ENCODE measurements at regions not wholly inside any gene's neighbourhood (a gene's known extent, or its start where the extent isn't known, plus 50 kb on each side); places are given as distances from the start of the nearest gene placed in this dataset.

DNA sequence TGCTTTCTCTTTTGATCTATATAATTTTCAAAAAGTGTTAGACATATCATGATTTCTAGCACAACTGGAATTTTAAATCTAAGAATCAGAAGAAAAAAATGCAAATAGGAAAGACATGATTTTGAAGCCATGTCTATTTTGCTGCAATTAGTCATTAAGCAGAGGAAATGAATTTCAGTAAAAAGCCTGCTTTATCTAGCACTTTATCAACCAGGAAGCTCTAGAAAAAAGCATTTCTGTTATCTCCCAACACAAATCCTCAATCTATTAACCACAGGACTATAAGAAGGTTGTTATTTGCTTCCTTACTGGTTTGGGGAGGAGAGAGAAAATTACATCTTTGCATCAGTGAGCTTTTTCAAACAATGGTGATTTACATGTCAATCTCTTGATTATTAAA lies 716.7 kb downstream of the DIAPH3 start:
- H3K27me3 ChIP-seq (replicated peaks; ENCODE audit: insufficient read depth, low read depth, low read length, poor library complexity) = no peaks in the 10 kb centered on the region
- intact Hi-C loops (cut with micrococcal nuclease; ENCODE audit: unreplicated experiment) = no loop called here
- peak; percentile 58 for DNase-seq (ENCODE audit: low spot score)
- BruUV-seq (replicated peaks) = no TSS peak
- H3K36me3 ChIP-seq (ENCODE audit: insufficient read depth, low read length, poor library complexity, severe bottlenecking) = no peaks in the 10 kb centered on the region
- TF ChIP-seq CTCF (conservative IDR thresholded peaks at IDR 0.05; ENCODE audit: low read depth, low read length) (no peak), EZH2 (IDR thresholded peaks at IDR 0.05; ENCODE audit: borderline replicate concordance, low read depth, low read length, poor library complexity, severe bottlenecking) (no peak)
- no peak overlapping the region for H3K4me3 ChIP-seq (ENCODE audit: low read depth, low read length, poor library complexity, severe bottlenecking)
- ChIA-PET POLR2A (ENCODE audit: low non-redundant PET) (interaction anchor here (0.6 kb wide), 1 partner anchor 225 kb away, joined by 3 read pairs; no protein-coding TSS in a partner anchor), CTCF (no interaction called here)
- H3K9me3 ChIP-seq (ENCODE audit: low read depth, low read length, poor library complexity, severe bottlenecking) = no peaks in the 10 kb centered on the region
- H3K27ac ChIP-seq (ENCODE audit: low read depth, low read length, poor library complexity, severe bottlenecking) = peak overlapping the region; percentile 33
- peaks cover 19% of the 10 kb centered on the region for H3K4me1 ChIP-seq (ENCODE audit: insufficient read depth, low read length, poor library complexity, severe bottlenecking)

- no peak for TF ChIP-seq CTCF (conservative IDR thresholded peaks at IDR 0.05; ENCODE audit: low read depth, low read length)
- no peak for TF ChIP-seq EZH2 (IDR thresholded peaks at IDR 0.05; ENCODE audit: borderline replicate concordance, low read depth, low read length, poor library complexity, severe bottlenecking)
- POLR2A ChIA-PET (ENCODE audit: low non-redundant PET) = no interaction called here
- Histone ChIP-seq H3K27me3 (replicated peaks; ENCODE audit: insufficient read depth, low read depth, low read length, poor library complexity) (no peaks in the 10 kb centered on the region), H3K4me1 (ENCODE audit: insufficient read depth, low read length, poor library complexity, severe bottlenecking) (peaks cover 26% of the 10 kb centered on the region), H3K4me3 (ENCODE audit: low read depth, low read length, poor library complexity, severe bottlenecking) (no peak overlapping the region), H3K9me3 (ENCODE audit: low read depth, low read length, poor library complexity, severe bottlenecking) (no peaks in the 10 kb centered on the region), H3K36me3 (ENCODE audit: insufficient read depth, low read length, poor library complexity, severe bottlenecking) (no peaks in the 10 kb centered on the region), H3K27ac (ENCODE audit: low read depth, low read length, poor library complexity, severe bottlenecking) (no peak overlapping the region)
- CTCF ChIA-PET = no interaction called here
- intact Hi-C loops (cut with micrococcal nuclease; ENCODE audit: unreplicated experiment) = no loop called here
- DNase-seq (ENCODE audit: low spot score) = no peak
- no TSS peak for BruUV-seq (replicated peaks)
Observed at GRCh38 chr13:59447846-59448620, 715.7 kb downstream of the DIAPH3 start.

GRCh38 chr13:59449750-59450149 lies 714.0 kb downstream of the DIAPH3 start:
- no TSS peak for BruUV-seq (replicated peaks)
- H3K4me3 ChIP-seq (ENCODE audit: low read depth, low read length, poor library complexity, severe bottlenecking) = no peak overlapping the region
- CTCF ChIA-PET = no interaction called here
- no peaks in the 10 kb centered on the region for H3K27me3 ChIP-seq (replicated peaks; ENCODE audit: insufficient read depth, low read depth, low read length, poor library complexity)
- no peaks in the 10 kb centered on the region for H3K36me3 ChIP-seq (ENCODE audit: insufficient read depth, low read length, poor library complexity, severe bottlenecking)
- H3K4me1 ChIP-seq (ENCODE audit: insufficient read depth, low read length, poor library complexity, severe bottlenecking) = peaks cover 26% of the 10 kb centered on the region
- POLR2A ChIA-PET (ENCODE audit: low non-redundant PET) = no interaction called here
- H3K27ac ChIP-seq (ENCODE audit: low read depth, low read length, poor library complexity, severe bottlenecking) = no peak overlapping the region
- TF ChIP-seq CTCF (conservative IDR thresholded peaks at IDR 0.05; ENCODE audit: low read depth, low read length) = no peak
- TF ChIP-seq EZH2 (IDR thresholded peaks at IDR 0.05; ENCODE audit: borderline replicate concordance, low read depth, low read length, poor library complexity, severe bottlenecking) = no peak
- intact Hi-C loops (cut with micrococcal nuclease; ENCODE audit: unreplicated experiment) = no loop called here
- no peaks in the 10 kb centered on the region for H3K9me3 ChIP-seq (ENCODE audit: low read depth, low read length, poor library complexity, severe bottlenecking)
- no peak for DNase-seq (ENCODE audit: low spot score)

All from A673 (cell line).